SW480 (cell line): ENCODE measurements at regions not wholly inside any gene's neighbourhood (a gene's known extent, or its start where the extent isn't known, plus 50 kb on each side); places are given as distances from the start of the nearest gene placed in this dataset.
"Not testable (repeated sequence)": the region's sequence is repeated elsewhere in the genome, so short reads cannot be mapped to it uniquely, and the experiment has no call there.

ENCODE experiments used
- DNase-seq: peaks from one replicate; pipeline ENCODE4 v3.0.0-alpha.2; 2016; ENCODE audit warnings: low spot score

GRCh38 chr21:38114717-38115333 is 142.0 kb upstream of the KCNJ15 start:
- DNase-seq: no peak

- no peak for DNase-seq
Measured at GRCh38 chr21:38115870-38116269, 140.9 kb upstream of the KCNJ15 start.

GRCh38 chr21:38119793-38120192 is 137.0 kb upstream of the KCNJ15 start:
- no peak for DNase-seq

GRCh38 chr21:38120679-38120983 is 136.2 kb upstream of the KCNJ15 start:
- DNase-seq: not testable (repeated sequence)

GRCh38 chr21:38120984-38121855 is 135.6 kb upstream of the KCNJ15 start:
- DNase-seq: no peak

GRCh38 chr21:38121888-38122720 is 134.7 kb upstream of the KCNJ15 start:
- DNase-seq: no peak

GRCh38 chr21:38123626-38124025 is 133.2 kb upstream of the KCNJ15 start:
- DNase-seq: no peak

- peak; percentile 65 for DNase-seq
Measured at GRCh38 chr21:38126666-38127303, 130.0 kb upstream of the KCNJ15 start.

GRCh38 chr21:38129711-38130110 is 127.1 kb upstream of the KCNJ15 start:
- DNase-seq: no peak

- DNase-seq: no peak
Measured at GRCh38 chr21:38133240-38133639, 123.6 kb upstream of the KCNJ15 start.

- no peak for DNase-seq
Measured at GRCh38 chr21:38134084-38134873, 122.5 kb upstream of the KCNJ15 start.

- no peak for DNase-seq
Measured at GRCh38 chr21:38136201-38136600, 120.6 kb upstream of the KCNJ15 start.

- peak; percentile 10 for DNase-seq
Measured at GRCh38 chr21:38139380-38140168, 117.2 kb upstream of the KCNJ15 start.

GRCh38 chr21:38140207-38140903 is 116.4 kb upstream of the KCNJ15 start:
- no peak for DNase-seq

GRCh38 chr21:38142224-38142623 is 114.6 kb upstream of the KCNJ15 start:
- DNase-seq: no peak

GRCh38 chr21:38144193-38144592 is 112.6 kb upstream of the KCNJ15 start:
- no peak for DNase-seq

- no peak for DNase-seq
Measured at GRCh38 chr21:38145104-38145503, 111.7 kb upstream of the KCNJ15 start.

- no peak for DNase-seq
Measured at GRCh38 chr21:38147391-38147790, 109.4 kb upstream of the KCNJ15 start.

GRCh38 chr21:38148046-38148445 is 108.7 kb upstream of the KCNJ15 start:
- no peak for DNase-seq

GRCh38 chr21:38151021-38151645 is 105.7 kb upstream of the KCNJ15 start:
- no peak for DNase-seq
